B cell (primary cell): ENCODE measurements at regions not wholly inside any gene's neighbourhood (a gene's known extent, or its start where the extent isn't known, plus 50 kb on each side); places are given as distances from the start of the nearest gene placed in this dataset.

Experiments
- CTCF ChIP-seq: fragments of 200-600 bp; IDR thresholded peaks from one replicate; pipeline ENCODE4 v1.8.0; 2022; ENCODE audit warnings: antibody characterized with exemption, mild to moderate bottlenecking
- EZH2 ChIP-seq: IDR thresholded peaks from 2 replicates; pipeline ENCODE4 v1.6.1; 2012; ENCODE audit warnings: borderline replicate concordance, low read depth, mild to moderate bottlenecking, moderate library complexity, low read length; ENCODE audit not compliant: insufficient read depth, poor library complexity, severe bottlenecking

- TF ChIP-seq CTCF (no peak), EZH2 (no peak)
These were observed 215.7 kb upstream of the CST7 start for GRCh38 chr20:24733416-24733815.
